ENCODE measurements at regions not wholly inside any gene's neighbourhood (a gene's known extent, or its start where the extent isn't known, plus 50 kb on each side); places are given as distances from the start of the nearest gene placed in this dataset.

DNA sequence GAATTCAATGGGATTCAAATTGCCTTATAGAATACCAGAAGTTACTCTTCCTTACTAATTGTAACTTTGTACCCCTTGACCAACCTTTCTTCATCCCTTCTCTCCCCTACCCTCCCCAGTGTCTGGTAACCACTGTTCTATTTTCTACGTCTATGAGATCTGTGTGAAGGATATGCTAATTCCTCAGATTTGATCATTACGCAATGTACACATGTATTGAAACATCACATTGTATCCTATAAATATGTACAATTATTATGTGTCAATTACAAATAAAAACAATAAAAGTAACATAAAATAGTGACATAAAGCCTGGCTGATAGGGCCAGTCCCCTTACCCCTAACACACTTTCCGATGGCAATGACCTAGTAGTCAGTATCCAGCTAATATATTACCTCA is 95.1 kb upstream of the GRIA3 start:
- no peak overlapping the region for H3K27ac ChIP-seq
- H3K9me3 ChIP-seq (ENCODE audit: low read depth): no peaks in the 10 kb centered on the region
- H2AFZ ChIP-seq: no peak overlapping the region
- no peak for TF ChIP-seq EZH2 (IDR thresholded peaks at IDR 0.05; ENCODE audit: borderline replicate concordance)
- TF ChIP-seq, protein P1, sequence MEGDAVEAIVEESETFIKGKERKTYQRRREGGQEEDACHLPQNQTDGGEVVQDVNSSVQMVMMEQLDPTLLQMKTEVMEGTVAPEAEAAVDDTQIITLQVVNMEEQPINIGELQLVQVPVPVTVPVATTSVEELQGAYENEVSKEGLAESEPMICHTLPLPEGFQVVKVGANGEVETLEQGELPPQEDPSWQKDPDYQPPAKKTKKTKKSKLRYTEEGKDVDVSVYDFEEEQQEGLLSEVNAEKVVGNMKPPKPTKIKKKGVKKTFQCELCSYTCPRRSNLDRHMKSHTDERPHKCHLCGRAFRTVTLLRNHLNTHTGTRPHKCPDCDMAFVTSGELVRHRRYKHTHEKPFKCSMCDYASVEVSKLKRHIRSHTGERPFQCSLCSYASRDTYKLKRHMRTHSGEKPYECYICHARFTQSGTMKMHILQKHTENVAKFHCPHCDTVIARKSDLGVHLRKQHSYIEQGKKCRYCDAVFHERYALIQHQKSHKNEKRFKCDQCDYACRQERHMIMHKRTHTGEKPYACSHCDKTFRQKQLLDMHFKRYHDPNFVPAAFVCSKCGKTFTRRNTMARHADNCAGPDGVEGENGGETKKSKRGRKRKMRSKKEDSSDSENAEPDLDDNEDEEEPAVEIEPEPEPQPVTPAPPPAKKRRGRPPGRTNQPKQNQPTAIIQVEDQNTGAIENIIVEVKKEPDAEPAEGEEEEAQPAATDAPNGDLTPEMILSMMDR (IDR thresholded peaks at IDR 0.05; ENCODE audit: poor library complexity): no peak
- TF ChIP-seq EZH2phosphoT487 (IDR thresholded peaks at IDR 0.05; ENCODE audit: low read depth, severe bottlenecking, unreplicated experiment): no peak
- 82% methylated on average over 3 of the region's 3 CpGs for WGBS (ENCODE audit: low lambda C conversion rate, missing lambda C conversion rate)
- H3K4me1 ChIP-seq (ENCODE audit: insufficient read depth): peaks cover 7% of the 10 kb centered on the region
- H3K79me2 ChIP-seq: no peaks in the 10 kb centered on the region
- no peaks in the 10 kb centered on the region for H4K20me1 ChIP-seq (ENCODE audit: insufficient read depth, poor library complexity, severe bottlenecking)
- H3K4me2 ChIP-seq: no peak overlapping the region
- no peak overlapping the region for H3K4me3 ChIP-seq
- H3K36me3 ChIP-seq (replicated peaks; ENCODE audit: insufficient read depth, low read depth): no peaks in the 10 kb centered on the region
- no peaks in the 10 kb centered on the region for H3K27me3 ChIP-seq
- no peaks in the 10 kb centered on the region for H3K9me2 ChIP-seq (replicated peaks; ENCODE audit: insufficient read depth)
- DNase-seq (ENCODE audit: low spot score): no peak

DNA sequence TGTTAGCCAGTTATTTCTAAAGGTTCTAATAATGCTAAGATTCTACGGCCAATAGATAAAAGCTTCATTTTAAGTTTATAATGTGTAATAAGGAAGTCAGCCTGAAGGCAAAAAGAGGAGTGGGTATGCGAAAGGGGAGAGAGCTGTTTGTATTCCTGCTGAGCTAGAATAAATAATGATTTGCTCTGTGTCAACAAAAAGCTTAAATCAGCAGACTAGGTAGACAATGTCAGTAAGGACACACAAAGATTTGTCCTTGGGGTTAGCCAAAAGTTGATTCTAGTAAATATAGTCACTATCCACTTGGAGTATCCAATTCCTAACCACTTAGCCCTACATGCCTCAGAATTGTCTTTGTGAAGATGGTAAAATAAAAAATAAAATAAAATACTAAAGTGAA is 90.3 kb upstream of the GRIA3 start:
- Histone ChIP-seq H4K20me1 (ENCODE audit: insufficient read depth, poor library complexity, severe bottlenecking) (no peaks in the 10 kb centered on the region), H3K27ac (no peak overlapping the region), H3K79me2 (no peaks in the 10 kb centered on the region), H3K36me3 (replicated peaks; ENCODE audit: insufficient read depth, low read depth) (no peaks in the 10 kb centered on the region), H3K9me3 (ENCODE audit: low read depth) (no peaks in the 10 kb centered on the region), H3K4me2 (no peak overlapping the region), H3K4me3 (no peak overlapping the region), H3K27me3 (no peaks in the 10 kb centered on the region), H3K4me1 (ENCODE audit: insufficient read depth) (no peaks in the 10 kb centered on the region), H3K9me2 (replicated peaks; ENCODE audit: insufficient read depth) (no peaks in the 10 kb centered on the region), H2AFZ (no peak overlapping the region)
- DNase-seq (ENCODE audit: low spot score): no peak
- TF ChIP-seq EZH2phosphoT487 (IDR thresholded peaks at IDR 0.05; ENCODE audit: low read depth, severe bottlenecking, unreplicated experiment) (no peak), EZH2 (IDR thresholded peaks at IDR 0.05; ENCODE audit: borderline replicate concordance) (no peak)
- TF ChIP-seq, protein P1 (IDR thresholded peaks at IDR 0.05; ENCODE audit: poor library complexity): no peak
- 53% methylated on average over 2 of the region's 2 CpGs for WGBS (ENCODE audit: low lambda C conversion rate, missing lambda C conversion rate)

DNA sequence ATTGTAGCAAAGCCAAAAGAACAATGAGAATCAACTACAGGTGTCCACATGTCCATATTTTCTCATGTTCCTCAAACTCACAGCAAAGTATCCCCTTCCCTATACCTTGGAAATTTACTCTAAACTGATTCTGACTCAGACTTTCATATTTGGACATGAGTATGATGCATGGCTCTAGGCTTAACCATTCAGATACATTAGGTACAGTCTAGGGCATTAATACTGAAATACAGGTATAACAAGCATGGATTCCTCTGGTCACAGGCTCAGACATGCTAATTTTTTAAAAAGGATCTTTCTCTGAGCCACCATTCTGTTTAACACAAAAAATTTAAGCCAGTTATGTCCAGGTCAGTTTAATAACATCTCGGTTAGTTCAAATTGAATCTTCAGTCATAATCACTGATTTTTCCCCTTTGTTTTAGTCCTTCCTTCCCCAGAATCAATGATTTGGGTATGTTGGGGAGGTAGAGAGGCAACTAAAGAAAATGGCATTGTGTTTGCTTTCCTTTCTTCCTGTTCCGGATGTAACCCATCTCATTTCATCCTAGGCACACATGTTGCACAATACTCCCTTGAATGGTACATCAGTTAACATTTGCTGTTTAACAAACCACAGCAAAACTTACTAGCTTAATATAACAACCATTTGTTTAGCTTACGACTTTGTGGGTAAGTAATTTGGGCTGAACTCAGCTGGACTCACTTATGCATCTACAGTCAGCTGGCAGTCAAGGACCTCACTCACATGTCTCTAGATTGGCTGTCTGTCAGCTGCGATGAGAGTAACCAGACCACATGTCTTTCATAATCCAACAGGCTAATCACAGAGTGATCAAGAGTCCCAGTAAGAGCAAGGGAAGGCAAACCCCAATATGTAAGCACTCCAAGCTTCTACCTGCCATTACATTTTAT is 75.3 kb upstream of the GRIA3 start:
- no peak overlapping the region for H2AFZ ChIP-seq
- H3K4me2 ChIP-seq: no peak overlapping the region
- WGBS (ENCODE audit: low lambda C conversion rate, missing lambda C conversion rate): 70% methylated on average over 4 of the region's 4 CpGs
- H3K4me1 ChIP-seq (ENCODE audit: insufficient read depth): no peaks in the 10 kb centered on the region
- no peaks in the 10 kb centered on the region for H3K27me3 ChIP-seq
- DNase-seq (ENCODE audit: low spot score): no peak
- H3K9me2 ChIP-seq (replicated peaks; ENCODE audit: insufficient read depth): no peaks in the 10 kb centered on the region
- H3K9me3 ChIP-seq (ENCODE audit: low read depth): no peaks in the 10 kb centered on the region
- no peaks in the 10 kb centered on the region for H4K20me1 ChIP-seq (ENCODE audit: insufficient read depth, poor library complexity, severe bottlenecking)
- no peaks in the 10 kb centered on the region for H3K36me3 ChIP-seq (replicated peaks; ENCODE audit: insufficient read depth, low read depth)
- TF ChIP-seq, protein P1 (IDR thresholded peaks at IDR 0.05; ENCODE audit: poor library complexity): no peak
- TF ChIP-seq EZH2 (IDR thresholded peaks at IDR 0.05; ENCODE audit: borderline replicate concordance): no peak
- no peak for TF ChIP-seq EZH2phosphoT487 (IDR thresholded peaks at IDR 0.05; ENCODE audit: low read depth, severe bottlenecking, unreplicated experiment)
- H3K27ac ChIP-seq: no peak overlapping the region
- H3K79me2 ChIP-seq: no peaks in the 10 kb centered on the region
- no peak overlapping the region for H3K4me3 ChIP-seq

Measured in hepatocyte (in vitro differentiated cells).